Limb (tissue), 2 donors: ENCODE measurements at regions not wholly inside any gene's neighbourhood (a gene's known extent, or its start where the extent isn't known, plus 50 kb on each side); places are given as distances from the start of the nearest gene placed in this dataset.

Experiments
- DNase-seq, 2 donors: peaks; one replicate each; pipeline ENCODE4 v3.0.0-alpha.2; 2016; ENCODE audit errors: extremely low spot score in 2 of 2

DNA sequence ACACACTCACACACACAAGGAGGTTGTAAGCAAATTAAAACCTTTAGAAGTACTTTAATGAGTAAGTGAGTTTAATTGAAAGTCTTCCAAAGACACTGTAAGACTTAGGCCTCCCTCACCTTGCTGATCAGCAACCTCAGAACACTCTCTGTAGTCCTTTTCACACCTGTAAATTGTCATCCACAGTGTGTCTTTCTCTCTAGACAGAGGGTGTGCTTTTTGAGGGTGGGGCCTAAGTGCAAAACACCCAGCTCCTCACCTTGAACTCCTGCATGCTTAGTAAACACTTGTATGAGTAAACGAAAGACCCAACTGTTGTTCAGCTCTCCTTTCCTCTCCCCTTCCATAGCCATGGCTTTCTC, 183.2 kb upstream of the IL12A start:
- DNase-seq, result no peak

DNA sequence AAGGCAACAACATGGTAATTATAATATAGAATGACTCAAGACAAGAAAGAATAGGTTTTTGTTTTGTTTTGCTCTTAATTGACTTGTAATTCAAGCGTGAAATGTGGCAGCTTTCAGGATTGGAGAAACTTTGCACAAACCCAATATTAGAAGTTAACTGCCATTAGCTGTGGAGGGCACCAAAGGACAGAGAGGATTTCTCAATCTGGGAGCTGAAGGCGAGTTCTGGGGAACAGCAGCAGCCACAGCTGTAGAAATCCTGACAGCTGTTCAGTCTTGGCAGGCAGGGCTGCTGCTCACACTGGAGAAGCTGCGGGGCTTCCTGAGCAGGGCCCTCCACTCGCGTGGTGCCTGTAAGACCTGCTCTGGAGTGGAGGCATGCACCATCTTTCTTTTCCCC, 182.2 kb upstream of the IL12A start:
- DNase-seq, result peak in 1 of 2 donors; percentile 51

- no peak for DNase-seq
Measured at GRCh38 chr3:159807137-159808040, 181.2 kb upstream of the IL12A start.

DNA sequence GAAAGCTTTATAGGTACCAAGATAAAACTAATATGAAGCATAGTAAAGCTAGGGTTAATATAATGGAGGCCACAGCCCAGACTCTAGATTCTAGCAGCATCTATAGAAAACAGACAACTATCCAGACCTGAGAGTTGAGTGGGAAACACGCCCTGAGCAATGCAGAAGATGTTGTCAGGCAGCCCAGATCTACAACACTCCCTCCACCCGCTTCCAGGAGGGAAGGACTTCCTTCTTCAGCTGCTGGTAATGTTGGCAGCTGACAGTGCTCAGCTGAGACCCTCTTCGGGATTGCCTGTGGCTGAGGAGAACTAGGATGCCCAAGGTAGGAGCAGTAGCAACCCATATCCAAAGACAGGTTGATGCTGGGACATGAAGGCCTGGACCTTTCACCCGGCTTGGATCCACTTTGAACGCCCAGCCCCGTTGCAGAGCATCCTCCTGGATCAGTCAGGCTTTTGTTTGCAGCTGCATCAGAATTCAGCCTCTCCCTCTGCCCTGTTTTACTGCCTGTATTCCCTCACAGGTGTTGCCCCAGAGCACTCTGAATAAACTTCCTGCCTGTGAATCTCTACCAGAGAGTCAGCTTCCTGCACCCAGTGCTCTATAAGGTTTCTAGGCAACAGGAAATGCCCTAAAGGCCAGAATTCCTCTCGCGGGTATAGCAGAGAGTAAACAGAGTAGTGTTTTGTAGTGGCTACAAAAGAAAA, 174.7 kb upstream of the IL12A start:
- no peak for DNase-seq

GRCh38 chr3:159816512-159816911, 172.1 kb upstream of the IL12A start:
- no peak for DNase-seq

- no peak for DNase-seq
Measured at GRCh38 chr3:159817126-159817525, 171.5 kb upstream of the IL12A start.

DNA sequence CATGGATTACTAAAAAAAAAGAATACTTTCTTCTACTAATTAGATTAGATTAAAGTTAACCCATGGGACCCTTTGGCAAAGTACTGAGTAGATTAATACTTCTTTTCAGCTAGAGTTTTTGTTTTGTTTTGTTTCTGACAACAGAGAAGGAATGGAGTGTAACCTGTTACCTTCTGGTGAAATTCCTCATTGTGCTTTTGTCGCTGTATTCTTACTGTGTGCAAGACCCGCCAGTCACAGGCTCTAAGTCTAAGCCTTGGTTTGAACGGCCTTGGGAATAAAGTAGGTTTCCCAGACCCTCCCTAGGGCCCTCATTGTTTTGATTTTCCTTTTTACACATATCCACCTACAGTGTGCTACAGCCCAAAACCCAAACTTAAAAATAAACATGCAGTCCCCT, 171.1 kb upstream of the IL12A start:
- no peak for DNase-seq

DNA sequence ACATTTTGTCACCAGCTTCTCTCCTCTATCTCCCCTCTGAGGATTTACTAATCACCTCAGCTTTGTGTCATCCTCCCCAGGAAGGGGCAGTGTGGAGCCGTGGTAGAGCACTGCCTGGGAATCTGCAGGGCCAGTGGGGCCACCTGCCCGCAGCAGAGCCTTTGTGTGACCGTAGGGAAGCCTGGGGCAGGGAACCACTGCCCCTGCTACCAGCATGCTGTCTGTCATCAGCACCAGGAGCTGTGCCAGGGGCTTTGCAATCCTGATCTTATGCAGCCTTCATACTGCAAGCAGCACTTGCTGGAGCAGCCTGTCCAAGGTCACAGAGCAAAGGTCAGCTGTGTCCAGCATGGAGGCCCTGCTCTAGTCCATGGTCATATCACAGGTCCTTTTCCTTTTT, 170.2 kb upstream of the IL12A start:
- DNase-seq, result no peak

- no peak for DNase-seq
Measured at GRCh38 chr3:159818997-159819500, 169.6 kb upstream of the IL12A start.

GRCh38 chr3:159819676-159820075, 169.0 kb upstream of the IL12A start:
- DNase-seq, result no peak

GRCh38 chr3:159821110-159821509, 167.5 kb upstream of the IL12A start:
- no peak for DNase-seq

- DNase-seq, result no peak
Measured at GRCh38 chr3:159821736-159822135, 166.9 kb upstream of the IL12A start.

DNA sequence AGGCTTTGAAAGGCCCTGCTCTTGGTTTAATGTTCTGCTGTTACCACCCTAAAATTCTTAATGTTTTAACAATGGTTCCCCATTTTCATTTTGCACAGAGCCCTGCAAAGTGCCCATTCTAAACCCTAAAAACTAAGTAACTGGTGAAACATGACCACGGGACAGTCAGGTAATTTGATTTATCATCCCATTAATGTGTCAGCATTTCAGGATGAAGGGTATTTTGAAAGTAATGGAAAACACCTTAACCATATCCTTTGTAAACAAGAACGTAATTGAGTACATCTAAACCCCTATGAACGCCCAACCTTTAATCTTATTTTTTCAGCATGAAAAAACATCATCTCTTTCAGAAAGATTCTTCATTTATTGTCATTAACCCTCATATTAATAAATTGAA, 164.9 kb upstream of the IL12A start:
- DNase-seq, result no peak

GRCh38 chr3:159824333-159824732, 164.3 kb upstream of the IL12A start:
- no peak for DNase-seq

- DNase-seq, result no peak
Measured at GRCh38 chr3:159825216-159825854, 163.3 kb upstream of the IL12A start.

GRCh38 chr3:159828542-159828943, 160.1 kb upstream of the IL12A start:
- peak in 1 of 2 donors; percentile 85 for DNase-seq

DNA sequence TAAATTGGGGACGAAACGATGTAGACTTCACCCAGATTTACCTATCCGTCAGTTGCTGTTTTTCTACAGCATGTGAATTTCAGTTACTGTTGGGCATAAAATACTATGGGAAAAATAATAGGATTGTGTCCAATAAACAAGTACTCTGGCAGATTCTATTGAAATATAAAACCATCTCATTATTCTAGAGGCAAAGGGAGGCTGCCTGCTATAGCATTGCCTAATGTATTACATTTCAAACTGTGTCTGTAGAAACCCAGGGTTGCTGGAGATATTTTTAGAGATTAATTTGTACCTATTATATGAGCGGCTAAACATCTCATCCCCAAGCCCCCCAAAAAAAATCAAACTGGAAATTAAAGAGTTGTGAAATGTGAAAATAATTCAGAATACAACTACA, 159.6 kb upstream of the IL12A start:
- no peak for DNase-seq

DNA sequence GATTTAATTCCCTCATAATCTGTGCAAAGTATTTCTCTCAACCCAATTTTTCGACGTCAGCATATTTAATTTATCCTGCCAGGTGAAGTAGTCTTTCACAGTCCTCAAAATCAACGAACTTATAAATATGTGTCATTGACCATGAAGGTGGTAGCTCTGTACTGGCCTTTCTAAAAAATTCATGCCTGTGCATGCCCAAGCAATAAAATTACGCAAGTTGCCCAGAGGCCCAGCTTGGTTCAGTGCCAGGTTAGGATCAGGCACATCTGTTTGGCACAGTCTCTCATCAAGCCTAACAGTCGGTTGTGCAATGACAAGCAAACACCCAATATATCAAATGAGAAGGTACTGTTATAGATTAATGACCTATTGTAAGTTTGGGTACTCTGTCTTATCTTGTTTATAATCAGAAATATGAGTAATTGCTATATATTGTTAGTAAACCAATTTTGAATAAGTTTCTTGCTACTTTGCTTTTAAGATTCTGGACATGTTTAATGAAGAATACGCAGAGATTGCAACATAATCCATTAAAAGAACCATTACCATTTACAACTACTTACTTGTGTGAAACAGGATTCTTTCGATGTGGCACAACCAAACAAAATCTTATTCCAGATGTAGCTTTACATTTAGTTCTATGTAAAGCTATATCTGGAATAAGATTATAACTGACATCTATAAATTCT, 159.0 kb upstream of the IL12A start:
- no peak for DNase-seq

DNA sequence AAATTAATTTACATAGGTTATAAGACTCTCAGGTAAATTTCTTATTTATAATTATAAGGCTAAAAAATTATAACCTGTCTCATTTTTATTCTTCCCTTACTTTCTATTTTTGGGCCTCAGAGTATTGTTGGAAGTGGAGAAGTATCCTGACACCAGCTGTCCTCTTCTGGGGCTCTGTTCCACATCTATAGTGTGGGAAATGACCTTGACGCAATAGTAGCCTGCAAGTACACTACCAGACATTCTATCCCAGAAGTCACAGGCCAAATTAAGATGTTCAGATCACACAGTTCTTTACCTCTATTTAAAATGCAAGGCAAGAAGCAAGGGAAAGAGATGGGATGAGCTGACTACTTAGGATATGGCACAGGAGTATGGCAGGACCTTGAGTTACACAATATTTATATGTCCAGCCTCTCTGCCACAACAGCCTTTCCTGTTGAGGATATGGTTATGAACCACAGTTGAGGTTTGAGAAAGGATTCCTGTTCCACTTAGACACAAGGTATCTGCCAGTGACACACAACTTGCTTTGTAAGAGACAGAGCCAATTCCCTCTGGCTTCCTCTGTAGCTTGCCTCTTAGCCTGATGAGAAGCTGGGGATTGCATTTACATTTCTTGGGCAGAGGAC, 158.0 kb upstream of the IL12A start:
- DNase-seq, result no peak

DNA sequence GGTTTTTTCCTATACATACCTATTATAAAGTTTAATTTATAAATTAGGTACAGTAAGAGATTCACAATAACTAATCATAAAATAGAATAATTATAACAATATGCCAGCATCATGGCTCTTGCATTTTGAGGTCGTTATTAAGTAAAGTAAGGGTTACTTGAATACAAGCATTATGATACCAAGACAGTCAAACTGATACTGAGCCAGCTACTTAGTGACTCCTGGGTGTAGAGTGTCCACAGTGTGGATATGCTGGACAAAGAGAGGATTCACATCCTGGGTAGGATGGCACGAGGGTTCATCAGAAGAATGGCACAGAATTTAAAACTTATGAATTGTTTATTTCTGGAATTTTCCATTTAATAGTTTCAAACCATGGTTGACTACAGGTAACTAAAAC, 157.2 kb upstream of the IL12A start:
- DNase-seq, result no peak

DNA sequence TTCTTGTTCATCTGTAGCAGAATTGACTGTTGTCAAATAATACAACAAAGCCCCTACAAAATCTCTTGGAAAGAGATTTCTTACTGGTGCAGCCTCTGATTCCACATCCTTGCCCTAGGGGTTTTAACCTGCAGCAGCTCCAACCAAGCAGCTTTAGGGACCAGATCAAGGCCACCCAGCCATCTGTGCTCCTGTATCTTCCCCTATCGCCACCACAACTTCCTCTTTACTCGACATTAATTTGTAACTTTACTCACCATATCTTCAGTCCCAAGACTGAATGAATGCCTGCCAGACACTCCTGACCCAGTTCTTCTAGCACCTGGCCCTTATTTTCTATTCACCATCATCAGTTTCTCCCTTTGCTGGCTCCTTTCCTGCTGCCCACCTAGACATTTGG, 156.6 kb upstream of the IL12A start:
- no peak for DNase-seq
